HG02588 (cell line): ENCODE measurements at regions not wholly inside any gene's neighbourhood (a gene's known extent, or its start where the extent isn't known, plus 50 kb on each side); places are given as distances from the start of the nearest gene placed in this dataset.

Experiments
- ATAC-seq: cut with Tn5 transposase; IDR thresholded peaks from one replicate; pipeline ENCODE4 v1.9.1; 2021; ENCODE audit warnings: mild to moderate bottlenecking, moderate library complexity; ENCODE audit not compliant: unreplicated experiment

- ATAC-seq, result no peak
Observed at GRCh38 chr14:29264865-29265264, 498.3 kb downstream of the FOXG1 start.

GRCh38 chr14:29265852-29266251 lies 499.3 kb downstream of the FOXG1 start:
- ATAC-seq, result no peak

GRCh38 chr14:29271669-29272068 lies 505.1 kb downstream of the FOXG1 start:
- no peak for ATAC-seq

GRCh38 chr14:29273513-29273912 lies 506.9 kb downstream of the FOXG1 start:
- no peak for ATAC-seq

- no peak for ATAC-seq
Observed at GRCh38 chr14:29274890-29275596, 508.5 kb downstream of the FOXG1 start.

GRCh38 chr14:29278301-29279263 lies 512.0 kb downstream of the FOXG1 start:
- ATAC-seq, result no peak

GRCh38 chr14:29282169-29282568 lies 515.6 kb downstream of the FOXG1 start:
- ATAC-seq, result no peak

GRCh38 chr14:29290441-29290840 lies 523.9 kb downstream of the FOXG1 start:
- no peak for ATAC-seq

GRCh38 chr14:29299372-29299771 lies 532.8 kb downstream of the FOXG1 start:
- no peak for ATAC-seq

GRCh38 chr14:29301571-29301970 lies 535.0 kb downstream of the FOXG1 start:
- ATAC-seq, result no peak

GRCh38 chr14:29310210-29310609 lies 543.6 kb downstream of the FOXG1 start:
- no peak for ATAC-seq

GRCh38 chr14:29310757-29311156 lies 544.2 kb downstream of the FOXG1 start:
- no peak for ATAC-seq

GRCh38 chr14:29311983-29312382 lies 545.4 kb downstream of the FOXG1 start:
- ATAC-seq, result no peak

GRCh38 chr14:29316936-29317335 lies 550.3 kb downstream of the FOXG1 start:
- no peak for ATAC-seq

- ATAC-seq, result no peak
Observed at GRCh38 chr14:29317423-29317822, 550.8 kb downstream of the FOXG1 start.

GRCh38 chr14:29320286-29320685 lies 553.7 kb downstream of the FOXG1 start:
- no peak for ATAC-seq

- ATAC-seq, result no peak
Observed at GRCh38 chr14:29321646-29322045, 555.1 kb downstream of the FOXG1 start.

GRCh38 chr14:29339494-29340172 lies 573.0 kb downstream of the FOXG1 start:
- ATAC-seq, result no peak

GRCh38 chr14:29348504-29348903 lies 579.1 kb downstream of the PRKD1 start:
- no peak for ATAC-seq

GRCh38 chr14:29350496-29350895 lies 577.2 kb downstream of the PRKD1 start:
- no peak for ATAC-seq

GRCh38 chr14:29351996-29352705 lies 575.5 kb downstream of the PRKD1 start:
- no peak for ATAC-seq
